Neural progenitor cell (in vitro differentiated cells): ENCODE measurements at regions not wholly inside any gene's neighbourhood (a gene's known extent, or its start where the extent isn't known, plus 50 kb on each side); places are given as distances from the start of the nearest gene placed in this dataset.

Experiments
- DNase-seq: peaks from one replicate; pipeline ENCODE4 v3.0.0-alpha.2; 2016; ENCODE audit warnings: low spot score
- H2AFZ ChIP-seq: fragments of 200-600 bp; sonication (generic); replicated peaks from 2 replicates; pipeline ENCODE4 v1.6.1; 2016; ENCODE audit warnings: antibody characterized with exemption
- H3F3A ChIP-seq: fragments of 200-600 bp; sonication (generic); 2 replicates; pipeline ENCODE4 v1.6.1; 2016; ENCODE audit warnings: antibody characterized with exemption, low read depth
- H3K27ac ChIP-seq: fragments of 200-600 bp; sonication (generic); 2 replicates; pipeline ENCODE4 v1.5.1; 2016; ENCODE audit warnings: mild to moderate bottlenecking
- H3K27me3 ChIP-seq: fragments of 200-600 bp; sonication (generic); 2 replicates; pipeline ENCODE4 v1.6.1; 2016; ENCODE audit warnings: mild to moderate bottlenecking, moderate library complexity
- H3K36me3 ChIP-seq: fragments of 200-600 bp; sonication (generic); 2 replicates; pipeline ENCODE4 v1.5.1; 2016
- H3K4me1 ChIP-seq: fragments of 200-600 bp; sonication (generic); 2 replicates; pipeline ENCODE4 v1.6.1; 2016; ENCODE audit warnings: mixed run types
- H3K4me2 ChIP-seq: fragments of 200-600 bp; sonication (generic); 2 replicates; pipeline ENCODE4 v1.6.1; 2016
- H3K4me3 ChIP-seq: fragments of 200-600 bp; sonication (generic); 2 replicates; pipeline ENCODE4 v1.5.1; 2016
- H3K79me2 ChIP-seq: fragments of 200-600 bp; sonication (generic); 2 replicates; pipeline ENCODE4 v1.6.1; 2016; ENCODE audit warnings: low read depth
- H3K9ac ChIP-seq: fragments of 200-600 bp; sonication (generic); 2 replicates; pipeline ENCODE4 v1.6.1; 2016
- H3K9me3 ChIP-seq: fragments of 200-600 bp; sonication (generic); 2 replicates; pipeline ENCODE4 v1.5.1; 2016; ENCODE audit warnings: low read depth
- H4K20me1 ChIP-seq: fragments of 200-600 bp; sonication (generic); 2 replicates; pipeline ENCODE4 v1.6.1; 2016; ENCODE audit warnings: low read depth
- H3K27ac Mint-ChIP-seq: 3 replicates; pipeline ENCODE4 v1.8.0; 2021; ENCODE audit warnings: mixed read lengths
- H3K27me3 Mint-ChIP-seq: 2 replicates; pipeline ENCODE4 v1.8.0; 2022; ENCODE audit warnings: low read depth, mild to moderate bottlenecking, inconsistent platforms, moderate library complexity, mixed read lengths; ENCODE audit not compliant: insufficient read depth
- H3K36me3 Mint-ChIP-seq: 3 replicates; pipeline ENCODE4 v1.8.0; 2021; ENCODE audit warnings: mixed read lengths
- H3K4me1 Mint-ChIP-seq: 3 replicates; pipeline ENCODE4 v1.8.0; 2021; ENCODE audit warnings: mixed read lengths
- H3K4me3 Mint-ChIP-seq: 3 replicates; pipeline ENCODE4 v1.8.0; 2021; ENCODE audit warnings: mild to moderate bottlenecking, moderate library complexity, mixed read lengths
- H3K9me3 Mint-ChIP-seq: 3 replicates; pipeline ENCODE4 v1.8.0; 2020; ENCODE audit warnings: mixed read lengths
- EZH2 ChIP-seq: fragments of 200-600 bp; sonication (generic); IDR thresholded peaks from 2 replicates; pipeline ENCODE4 v1.6.1; 2017; ENCODE audit warnings: antibody characterized with exemption, mild to moderate bottlenecking, moderate library complexity
- EZH2phosphoT487 ChIP-seq: fragments of 200-600 bp; sonication (generic); IDR thresholded peaks from 2 replicates; pipeline ENCODE4 v1.6.1; 2017; ENCODE audit warnings: antibody characterized with exemption
- TF ChIP-seq, protein P1 (sequence below): fragments of 200-600 bp; sonication (generic); IDR thresholded peaks from 2 replicates; pipeline ENCODE4 v1.5.1; 2017; ENCODE audit warnings: antibody characterized with exemption, mild to moderate bottlenecking

- Mint-ChIP-seq H3K9me3 (peaks cover 7% of the 10 kb centered on the region), H3K27me3 (no peaks in the 10 kb centered on the region), H3K36me3 (no peaks in the 10 kb centered on the region), H3K27ac (no peak overlapping the region), H3K4me3 (no peak overlapping the region), H3K4me1 (no peaks in the 10 kb centered on the region)
- H3K4me3 ChIP-seq, result no peak overlapping the region
- no peaks in the 10 kb centered on the region for H3K9me3 ChIP-seq
- H3K27me3 ChIP-seq, result no peaks in the 10 kb centered on the region
- no peaks in the 10 kb centered on the region for H3K36me3 ChIP-seq
- DNase-seq, result no peak
- H3K27ac ChIP-seq, result no peak overlapping the region
- no peaks in the 10 kb centered on the region for H4K20me1 ChIP-seq
- H2AFZ ChIP-seq, result no peak overlapping the region
- no peak overlapping the region for H3K4me2 ChIP-seq
- no peaks in the 10 kb centered on the region for H3F3A ChIP-seq
- no peaks in the 10 kb centered on the region for H3K4me1 ChIP-seq
- H3K79me2 ChIP-seq, result no peaks in the 10 kb centered on the region
- no peak overlapping the region for H3K9ac ChIP-seq
- TF ChIP-seq EZH2phosphoT487, result no peak
- TF ChIP-seq EZH2, result no peak
- TF ChIP-seq, protein P1, sequence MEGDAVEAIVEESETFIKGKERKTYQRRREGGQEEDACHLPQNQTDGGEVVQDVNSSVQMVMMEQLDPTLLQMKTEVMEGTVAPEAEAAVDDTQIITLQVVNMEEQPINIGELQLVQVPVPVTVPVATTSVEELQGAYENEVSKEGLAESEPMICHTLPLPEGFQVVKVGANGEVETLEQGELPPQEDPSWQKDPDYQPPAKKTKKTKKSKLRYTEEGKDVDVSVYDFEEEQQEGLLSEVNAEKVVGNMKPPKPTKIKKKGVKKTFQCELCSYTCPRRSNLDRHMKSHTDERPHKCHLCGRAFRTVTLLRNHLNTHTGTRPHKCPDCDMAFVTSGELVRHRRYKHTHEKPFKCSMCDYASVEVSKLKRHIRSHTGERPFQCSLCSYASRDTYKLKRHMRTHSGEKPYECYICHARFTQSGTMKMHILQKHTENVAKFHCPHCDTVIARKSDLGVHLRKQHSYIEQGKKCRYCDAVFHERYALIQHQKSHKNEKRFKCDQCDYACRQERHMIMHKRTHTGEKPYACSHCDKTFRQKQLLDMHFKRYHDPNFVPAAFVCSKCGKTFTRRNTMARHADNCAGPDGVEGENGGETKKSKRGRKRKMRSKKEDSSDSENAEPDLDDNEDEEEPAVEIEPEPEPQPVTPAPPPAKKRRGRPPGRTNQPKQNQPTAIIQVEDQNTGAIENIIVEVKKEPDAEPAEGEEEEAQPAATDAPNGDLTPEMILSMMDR, result no peak
These were observed 116.0 kb upstream of the VGLL2 start for GRCh38 chr6:117149324-117149723.

DNA sequence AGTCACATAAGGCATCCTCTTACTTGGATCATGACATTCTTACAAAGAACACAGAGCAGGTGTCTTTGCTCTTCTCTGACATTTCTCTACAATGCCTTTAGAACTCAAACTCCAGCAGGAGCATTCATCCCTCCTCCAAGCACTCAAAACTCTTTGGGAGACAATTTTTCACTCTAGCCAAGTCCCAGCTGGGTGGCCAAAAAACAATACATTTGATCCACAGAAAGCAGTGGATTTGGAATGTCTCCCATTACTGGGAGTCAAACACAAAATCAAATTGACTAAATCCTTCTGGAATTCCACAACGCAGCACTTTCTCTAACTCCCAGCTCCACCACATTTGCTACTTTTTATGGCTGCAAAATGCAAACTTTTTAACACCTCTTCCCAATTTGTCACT, 108.6 kb upstream of the VGLL2 start:
- Histone ChIP-seq H3K27me3 (no peaks in the 10 kb centered on the region), H3K79me2 (no peaks in the 10 kb centered on the region), H3K9ac (no peak overlapping the region), H3K4me1 (peaks cover 14% of the 10 kb centered on the region), H3F3A (no peaks in the 10 kb centered on the region), H3K9me3 (no peaks in the 10 kb centered on the region), H3K36me3 (no peaks in the 10 kb centered on the region), H2AFZ (no peak overlapping the region), H3K27ac (no peak overlapping the region), H4K20me1 (no peaks in the 10 kb centered on the region), H3K4me2 (peak overlapping the region; percentile 50), H3K4me3 (no peak overlapping the region)
- peak; percentile 32 for DNase-seq
- no peaks in the 10 kb centered on the region for H3K27me3 Mint-ChIP-seq
- no peaks in the 10 kb centered on the region for H3K36me3 Mint-ChIP-seq
- no peak for TF ChIP-seq EZH2phosphoT487
- TF ChIP-seq, protein P1, result no peak
- TF ChIP-seq EZH2, result no peak
- no peak overlapping the region for H3K4me3 Mint-ChIP-seq
- H3K4me1 Mint-ChIP-seq, result peaks cover 5% of the 10 kb centered on the region
- no peak overlapping the region for H3K27ac Mint-ChIP-seq
- no peaks in the 10 kb centered on the region for H3K9me3 Mint-ChIP-seq

- H3K9ac ChIP-seq, result no peak overlapping the region
- H3K4me1 ChIP-seq, result peaks cover 14% of the 10 kb centered on the region
- H3F3A ChIP-seq, result no peaks in the 10 kb centered on the region
- no peak overlapping the region for H3K27ac ChIP-seq
- H2AFZ ChIP-seq, result no peak overlapping the region
- Mint-ChIP-seq H3K27me3 (no peaks in the 10 kb centered on the region), H3K9me3 (no peaks in the 10 kb centered on the region), H3K36me3 (no peaks in the 10 kb centered on the region), H3K27ac (no peak overlapping the region), H3K4me1 (peaks cover 5% of the 10 kb centered on the region), H3K4me3 (no peak overlapping the region)
- TF ChIP-seq EZH2phosphoT487 (no peak), EZH2 (no peak)
- TF ChIP-seq, protein P1, result no peak
- H3K4me3 ChIP-seq, result no peak overlapping the region
- H3K36me3 ChIP-seq, result no peaks in the 10 kb centered on the region
- no peaks in the 10 kb centered on the region for H3K9me3 ChIP-seq
- DNase-seq, result no peak
- no peaks in the 10 kb centered on the region for H3K79me2 ChIP-seq
- H3K4me2 ChIP-seq, result no peak overlapping the region
- no peaks in the 10 kb centered on the region for H4K20me1 ChIP-seq
- H3K27me3 ChIP-seq, result no peaks in the 10 kb centered on the region
These were observed 107.9 kb upstream of the VGLL2 start for GRCh38 chr6:117157448-117157847.
